GDM1 (cell line): ENCODE measurements at regions not wholly inside any gene's neighbourhood (a gene's known extent, or its start where the extent isn't known, plus 50 kb on each side); places are given as distances from the start of the nearest gene placed in this dataset.

Source experiments
- DNase-seq: peaks from one replicate; lab custom pipeline; 2025; lab: John Stamatoyannopoulos, UW

DNA sequence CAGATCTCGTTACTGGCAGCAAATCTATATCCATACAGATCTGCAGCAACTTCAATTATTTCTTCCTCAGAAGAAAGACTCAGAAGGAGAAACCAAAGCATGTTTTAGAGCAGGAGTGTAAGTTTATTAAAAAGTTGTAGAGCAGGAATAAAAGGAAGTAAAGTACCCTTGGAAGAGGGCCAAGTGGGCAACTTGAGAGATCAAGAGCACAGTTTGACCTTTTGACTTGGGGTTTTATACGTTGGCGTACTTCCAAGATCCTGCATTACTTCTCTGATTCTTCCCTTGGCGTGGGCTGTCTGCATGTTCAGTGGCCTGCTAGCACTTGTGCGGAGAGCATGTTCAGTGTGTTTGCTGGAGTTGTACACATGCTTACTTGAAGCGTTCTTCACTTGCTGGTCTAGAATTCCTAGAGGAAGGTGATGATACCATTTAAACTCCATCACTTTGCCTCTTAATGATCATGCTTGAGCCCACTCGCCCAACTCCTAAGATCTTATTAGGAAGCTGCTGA lies 1114.7 kb upstream of the PABPC4L start:
- DNase-seq = no peak

DNA sequence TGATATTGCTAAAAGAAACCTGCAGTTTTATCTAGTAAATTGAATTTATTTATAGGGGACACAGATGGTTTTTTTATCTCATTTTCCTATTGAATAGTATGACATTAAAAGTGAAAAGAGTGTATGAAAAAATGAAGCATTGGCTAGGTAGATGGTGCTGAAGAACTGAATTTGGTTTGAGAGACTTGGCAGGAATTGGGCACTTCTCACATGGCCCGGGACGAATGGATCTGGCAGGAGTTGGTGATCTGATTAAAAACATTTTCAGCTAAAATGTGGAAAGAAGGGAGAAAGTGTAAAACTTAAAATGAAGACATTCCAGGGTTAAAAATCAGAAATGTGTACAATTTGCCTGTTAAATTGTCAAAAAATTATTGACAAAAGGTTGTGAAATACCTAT lies 1088.5 kb upstream of the PABPC4L start:
- no peak for DNase-seq

DNA sequence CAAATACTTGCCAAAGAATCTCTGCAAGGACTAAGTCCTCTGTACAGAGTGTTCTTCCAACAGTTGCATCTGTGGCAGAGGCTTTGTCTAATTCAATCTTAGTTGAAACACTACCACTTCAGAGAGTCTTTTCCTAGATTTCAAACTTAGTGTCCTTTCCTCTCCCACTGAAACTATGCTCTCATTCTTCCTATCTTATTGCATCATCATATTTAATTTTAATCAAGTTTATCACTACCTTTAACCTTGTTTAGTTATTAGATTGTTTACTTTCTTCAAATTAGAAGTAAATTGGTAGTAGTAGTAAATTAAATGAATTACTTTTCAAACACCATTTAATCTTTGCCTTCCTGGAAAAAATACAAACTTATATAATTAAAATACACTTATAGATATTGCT lies 1082.3 kb upstream of the PABPC4L start:
- no peak for DNase-seq

DNA sequence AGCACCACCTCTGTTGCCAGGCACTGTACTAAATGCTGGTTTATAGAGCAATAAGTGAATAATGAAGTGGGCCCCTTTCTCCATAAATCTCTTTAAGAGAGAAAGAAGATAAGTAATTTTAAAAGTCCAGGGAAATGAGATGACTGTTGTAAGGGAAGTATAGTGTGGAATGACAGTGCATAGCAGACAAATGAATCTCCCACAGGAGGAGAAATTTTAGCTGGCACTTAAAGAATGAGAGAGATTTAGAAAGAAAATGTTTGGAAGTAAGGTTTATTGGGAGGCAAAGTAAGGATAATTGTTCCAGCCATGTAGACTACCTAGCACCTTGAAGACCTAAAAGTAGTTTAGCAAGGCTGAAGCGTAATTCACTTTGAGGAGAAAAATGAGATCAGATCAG lies 1081.1 kb upstream of the PABPC4L start:
- DNase-seq = no peak

DNA sequence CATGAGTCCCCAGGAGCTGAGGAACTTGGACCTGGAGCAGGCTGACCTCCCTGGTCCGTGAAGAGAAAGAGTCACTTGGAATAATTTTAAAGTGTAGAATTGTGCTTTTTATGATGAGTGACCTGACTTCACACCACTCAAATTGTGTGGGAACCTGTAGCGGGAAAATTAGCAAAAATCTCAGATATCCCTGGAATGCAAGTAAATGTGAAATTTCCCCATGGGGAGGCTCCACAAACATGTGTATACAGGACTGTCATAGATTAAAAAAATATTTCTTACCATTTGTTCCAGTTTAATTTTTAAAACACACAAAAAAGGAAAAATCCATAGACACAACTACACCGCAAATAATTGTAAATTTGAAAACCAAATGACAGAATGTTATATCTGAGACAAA lies 1079.6 kb upstream of the PABPC4L start:
- no peak for DNase-seq

DNA sequence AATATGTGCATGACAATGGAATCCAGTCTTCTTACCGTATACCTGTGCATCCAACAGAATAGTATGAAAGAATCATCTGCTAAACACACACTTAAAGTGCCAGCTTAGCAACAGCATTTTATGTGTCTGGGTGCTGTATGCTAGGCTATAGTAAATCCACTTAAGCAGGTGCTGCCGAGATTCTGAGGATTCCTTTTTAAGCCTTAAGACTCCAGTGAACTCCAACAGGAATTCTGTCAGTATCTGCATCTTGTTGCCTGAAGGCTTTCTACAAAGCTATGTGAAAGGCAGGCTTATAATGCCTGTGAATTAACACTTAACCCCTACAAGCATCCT lies 1076.4 kb upstream of the PABPC4L start:
- no peak for DNase-seq

DNA sequence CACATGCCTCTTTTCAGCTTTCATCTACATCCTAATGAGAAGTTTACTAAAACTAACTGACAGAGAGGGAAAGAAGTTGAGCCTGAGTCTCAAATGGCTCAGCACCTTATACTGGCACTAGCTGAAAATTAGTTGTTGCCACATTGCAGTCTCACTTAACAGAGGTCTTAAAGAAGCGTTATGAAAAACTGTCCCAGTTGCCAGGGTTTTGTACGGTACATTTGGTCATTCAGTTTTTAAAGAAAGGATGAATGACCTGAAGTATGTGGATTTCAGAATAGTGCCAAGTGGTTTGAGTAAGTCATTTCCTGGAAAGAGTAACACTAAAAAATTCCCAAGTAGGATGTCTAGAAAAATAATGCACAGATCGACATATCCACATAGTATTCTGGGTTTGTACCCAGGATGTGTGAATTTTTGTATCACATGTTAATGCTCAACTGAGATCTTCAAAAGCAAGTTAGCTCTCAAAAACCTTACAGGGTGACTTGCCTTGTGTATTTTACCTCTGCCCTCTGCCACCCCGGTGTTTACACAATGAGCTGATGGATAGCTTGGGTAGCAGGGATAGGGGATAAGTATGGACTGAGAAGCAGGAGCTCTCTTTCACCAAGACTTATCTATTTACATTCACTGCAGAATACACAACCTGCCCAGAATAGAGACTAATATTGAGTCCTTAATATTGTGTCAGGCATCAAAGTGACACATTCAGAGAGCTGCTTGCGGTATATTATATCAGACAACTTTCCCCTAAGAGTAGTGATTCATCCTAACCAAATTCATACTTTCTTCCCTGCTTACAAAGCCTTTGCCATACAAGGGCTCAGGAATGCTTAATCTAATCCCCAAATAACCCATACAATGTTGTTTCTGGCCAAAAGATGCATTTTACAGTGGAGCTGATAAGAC lies 1075.7 kb upstream of the PABPC4L start:
- no peak for DNase-seq

DNA sequence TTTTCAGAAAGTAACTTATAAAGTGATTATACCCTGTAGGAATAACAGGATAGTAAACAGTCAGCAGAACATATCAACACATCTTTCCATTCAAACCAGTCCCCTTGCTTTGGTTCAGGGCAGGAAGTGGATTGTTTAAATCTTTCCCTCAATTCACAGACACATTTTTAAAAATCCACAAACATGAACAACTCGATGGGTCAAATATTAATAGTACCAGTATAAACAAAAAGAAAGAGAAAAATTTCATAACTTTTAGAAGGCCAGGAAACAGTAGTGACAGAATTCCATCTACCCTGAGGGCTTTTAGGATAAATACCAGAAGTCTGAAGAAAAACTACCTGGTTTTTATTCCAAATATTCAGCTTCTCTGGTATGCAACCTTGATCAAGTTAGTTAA lies 1072.8 kb upstream of the PABPC4L start:
- DNase-seq = no peak

DNA sequence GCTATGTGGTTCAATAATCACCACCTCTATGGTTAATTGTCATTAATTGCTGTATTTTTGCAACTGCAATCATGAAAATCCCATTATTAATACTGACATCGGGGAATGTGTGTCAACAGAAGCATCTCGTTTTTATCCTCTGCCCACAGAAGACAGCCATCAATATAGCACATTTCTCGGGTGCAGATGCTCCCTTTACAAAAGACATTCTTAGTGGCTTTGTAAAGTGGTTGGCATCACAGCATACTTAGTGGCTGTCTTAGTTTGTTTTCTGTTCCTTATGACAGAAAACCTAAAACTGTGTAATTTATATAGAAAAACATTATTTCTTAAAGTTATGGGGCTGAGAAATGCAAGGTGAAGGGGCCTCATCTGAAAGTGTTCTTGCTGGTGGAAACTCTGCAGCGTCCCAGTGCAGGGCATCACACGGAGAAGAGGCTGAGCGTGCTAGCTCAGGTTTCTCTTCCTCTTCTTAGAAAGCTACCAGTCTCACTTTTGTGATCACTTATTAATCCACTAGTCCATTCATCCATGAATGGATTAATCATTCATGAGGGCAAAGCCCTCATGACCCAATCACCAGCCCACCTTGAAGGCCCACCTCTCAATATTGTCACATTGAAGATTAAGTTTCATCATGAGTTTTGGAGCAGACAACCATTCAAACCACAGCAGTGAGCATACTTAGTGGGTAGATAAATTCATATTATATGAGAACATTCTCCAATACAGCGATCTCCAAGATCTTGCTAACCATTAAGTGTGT lies 1067.7 kb upstream of the PABPC4L start:
- DNase-seq = no peak

DNA sequence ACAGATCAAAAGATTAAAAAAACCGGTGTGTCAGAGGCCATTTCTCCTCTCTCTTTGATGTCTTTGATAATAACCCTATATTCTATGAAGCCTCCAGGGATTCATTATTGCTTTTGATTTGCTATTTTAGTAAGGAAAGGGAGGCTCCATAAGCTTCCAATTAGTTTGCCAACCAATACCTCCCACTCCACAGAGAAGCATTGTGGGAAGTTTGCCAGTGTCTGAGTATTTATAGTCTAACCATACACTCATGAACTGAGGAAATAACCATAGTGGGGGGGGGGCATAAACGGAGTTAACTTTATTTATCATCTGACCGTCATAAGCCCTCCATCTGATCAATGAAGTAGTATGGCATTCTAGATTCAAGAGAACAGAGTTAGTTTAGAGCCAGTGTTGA lies 1066.8 kb upstream of the PABPC4L start:
- no peak for DNase-seq

DNA sequence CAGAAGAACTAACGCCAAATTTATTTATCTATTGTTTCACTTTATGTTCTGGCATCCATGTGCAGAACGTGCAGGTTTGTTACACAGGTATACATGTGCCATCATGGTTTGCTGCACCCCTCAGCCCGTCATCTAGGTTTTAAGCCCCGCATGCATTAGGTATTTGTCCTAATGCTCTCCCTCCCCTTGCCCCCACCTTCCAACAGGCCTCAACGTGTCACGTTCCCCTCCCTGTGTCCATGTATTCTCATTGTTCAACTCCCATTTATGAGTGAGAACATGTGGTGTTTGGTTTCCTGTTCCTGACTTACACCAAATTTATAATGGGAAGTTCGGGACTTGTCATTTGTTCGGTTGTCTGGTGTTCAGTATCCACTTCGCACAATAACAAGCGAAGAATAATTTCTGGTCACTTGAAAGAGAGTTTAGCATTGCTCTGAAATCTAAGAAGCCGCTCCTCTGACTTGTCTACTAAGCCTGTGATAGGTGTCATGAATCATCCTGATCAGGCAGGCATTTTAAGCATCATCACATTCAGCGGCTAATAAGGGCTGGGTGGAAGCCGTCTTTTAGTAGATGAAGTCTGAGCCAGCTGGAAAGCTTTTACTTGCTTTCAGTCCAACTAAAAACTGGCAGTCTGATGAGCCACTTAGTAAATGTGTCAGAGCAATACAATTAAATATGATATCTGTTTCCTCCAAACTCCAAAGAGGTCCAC lies 1065.7 kb upstream of the PABPC4L start:
- no peak for DNase-seq

DNA sequence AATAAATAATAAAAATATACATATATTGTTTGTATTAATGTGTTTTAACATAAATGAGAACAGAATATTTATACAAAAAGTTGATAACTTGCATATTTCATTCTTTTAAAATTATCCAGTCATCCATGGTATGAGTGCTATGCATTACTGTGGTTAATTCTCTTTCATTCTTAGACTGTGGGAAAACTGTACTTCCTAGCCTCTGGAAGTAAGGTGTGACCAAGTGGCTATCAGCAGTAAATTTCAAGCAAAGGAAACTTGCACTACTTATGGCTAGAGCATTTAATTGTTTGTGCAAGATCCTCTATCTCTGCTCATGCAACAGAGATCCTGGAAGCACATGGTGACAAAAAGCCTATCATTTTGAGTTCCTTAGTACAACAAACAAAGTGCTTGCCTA lies 1054.5 kb upstream of the PABPC4L start:
- DNase-seq = no peak

DNA sequence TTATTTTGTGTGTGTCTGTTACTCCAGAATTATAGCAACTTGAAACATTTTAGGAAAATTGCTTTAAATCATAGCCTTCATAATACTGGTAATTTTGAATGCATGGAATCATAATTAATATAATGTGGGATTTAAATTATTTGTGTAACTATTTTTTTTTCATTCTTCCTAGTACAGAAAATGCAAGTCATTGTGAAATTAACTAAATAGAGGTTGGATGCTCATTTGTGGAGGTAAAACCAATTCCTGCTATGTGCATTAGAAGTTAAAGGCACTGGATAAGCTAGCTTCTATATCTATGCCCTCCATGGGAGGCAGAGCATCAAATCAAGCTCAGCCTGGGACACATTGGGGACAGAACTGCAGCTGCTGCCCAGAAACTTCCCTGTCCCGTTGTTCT lies 1048.5 kb upstream of the PABPC4L start:
- DNase-seq = no peak

DNA sequence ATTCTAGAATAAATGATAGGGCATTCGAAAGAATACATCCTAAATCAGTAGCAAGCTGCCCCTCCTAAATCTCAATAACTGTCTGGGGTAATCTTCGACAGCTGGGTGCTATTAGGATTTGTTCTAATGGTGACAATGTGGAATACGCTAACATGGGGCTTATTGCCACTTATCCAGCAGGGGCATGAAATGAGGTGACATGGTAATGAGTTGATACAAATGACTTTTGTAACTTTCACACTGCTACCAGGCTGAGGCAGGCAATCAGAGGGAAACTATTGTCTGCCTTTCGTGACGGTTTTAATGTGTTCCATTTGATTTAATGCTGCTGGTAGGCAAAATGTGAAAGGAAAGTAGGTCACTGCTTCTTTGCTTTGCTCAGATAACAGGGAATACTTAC lies 1047.4 kb upstream of the PABPC4L start:
- DNase-seq = no peak

DNA sequence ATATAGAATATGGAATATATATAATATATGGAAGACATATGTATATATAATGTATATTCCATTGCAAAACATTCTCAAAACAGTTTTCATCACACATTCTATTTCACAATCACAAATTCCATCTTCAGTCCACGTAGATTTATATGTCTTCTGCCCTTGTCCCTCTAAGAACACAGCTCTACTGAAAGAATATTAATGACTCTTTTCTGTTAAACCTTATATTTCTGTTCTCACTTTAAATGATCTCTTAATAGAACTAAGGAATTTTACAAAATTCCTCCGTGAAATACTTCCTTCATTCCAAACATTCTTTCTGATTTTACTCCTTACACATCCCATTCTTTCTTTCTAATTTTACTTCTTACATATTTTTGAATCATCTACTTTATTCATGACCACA lies 1043.1 kb upstream of the PABPC4L start:
- no peak for DNase-seq

DNA sequence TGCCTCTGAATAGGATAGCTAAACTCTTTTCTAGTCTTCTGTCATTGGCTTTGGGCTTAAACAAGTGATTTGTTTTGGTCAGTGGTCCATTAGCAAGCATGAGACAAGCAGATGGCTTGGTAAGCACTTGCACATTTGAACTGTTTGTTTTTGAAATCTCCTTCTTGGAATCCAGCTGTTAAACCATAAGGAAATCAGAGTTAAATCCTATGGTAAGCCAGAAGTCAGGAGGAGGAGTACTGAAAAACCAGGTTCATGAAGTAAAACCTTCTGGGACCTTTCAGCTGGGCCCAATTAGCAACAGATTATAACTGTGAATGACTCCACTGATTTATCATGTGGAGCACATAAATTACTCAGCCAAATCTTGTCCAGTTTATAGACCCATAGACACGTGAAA lies 1042.5 kb upstream of the PABPC4L start:
- no peak for DNase-seq

DNA sequence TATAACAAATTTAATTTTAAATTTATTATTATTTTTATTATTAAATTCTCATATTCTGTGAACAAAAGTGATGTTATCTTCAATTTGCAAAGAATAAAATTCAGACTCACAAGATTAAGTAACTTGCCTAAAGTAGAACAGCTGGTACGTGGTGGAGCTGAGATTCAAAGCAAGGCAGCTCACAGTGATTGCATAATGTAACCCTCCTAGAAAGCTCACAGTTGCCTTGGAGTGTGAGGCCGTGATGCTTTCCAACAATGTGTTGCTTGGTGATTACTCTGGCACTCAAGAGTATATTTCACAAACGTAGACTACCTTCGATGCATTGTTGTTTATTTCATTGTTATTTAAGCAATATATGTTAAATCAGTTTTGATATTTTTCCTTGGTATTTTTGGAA lies 1039.2 kb upstream of the PABPC4L start:
- DNase-seq = no peak

DNA sequence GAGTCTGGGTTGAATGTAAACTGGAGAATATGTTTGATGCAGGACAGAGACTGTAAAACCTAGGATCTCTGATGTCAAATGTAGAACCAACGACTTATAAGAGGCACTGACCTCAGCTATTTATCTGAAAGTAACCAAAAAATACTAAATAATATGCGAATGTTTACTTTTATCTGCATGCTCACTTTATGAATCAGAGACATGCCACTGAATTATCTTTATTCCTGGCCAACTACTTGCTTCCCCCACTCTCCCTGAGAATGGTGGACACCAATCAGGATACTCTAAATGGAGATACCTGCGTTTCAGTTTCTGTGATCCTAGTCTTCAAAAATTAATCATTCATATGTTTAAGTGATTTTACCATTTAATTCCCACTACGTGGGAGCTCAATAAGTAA lies 1038.4 kb upstream of the PABPC4L start:
- DNase-seq = no peak

DNA sequence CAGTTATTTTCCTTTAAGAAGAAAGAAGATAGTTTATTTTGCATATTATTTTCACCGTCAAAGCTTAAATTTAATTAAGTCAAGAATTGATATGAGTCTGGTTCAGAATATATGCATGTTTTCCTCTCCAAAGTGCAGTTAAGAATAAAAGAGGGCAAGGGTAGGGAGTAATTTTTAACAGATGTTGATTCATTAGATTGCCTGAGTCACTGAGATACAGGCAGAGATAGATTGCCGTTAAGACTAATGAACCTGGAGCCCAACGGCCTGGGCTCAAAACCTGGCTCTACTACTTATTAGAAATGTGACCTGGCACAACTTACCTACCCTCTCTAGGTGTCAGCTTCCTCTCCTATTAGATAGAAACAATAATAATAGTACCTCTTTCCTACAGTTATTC lies 1037.4 kb upstream of the PABPC4L start:
- DNase-seq = no peak

DNA sequence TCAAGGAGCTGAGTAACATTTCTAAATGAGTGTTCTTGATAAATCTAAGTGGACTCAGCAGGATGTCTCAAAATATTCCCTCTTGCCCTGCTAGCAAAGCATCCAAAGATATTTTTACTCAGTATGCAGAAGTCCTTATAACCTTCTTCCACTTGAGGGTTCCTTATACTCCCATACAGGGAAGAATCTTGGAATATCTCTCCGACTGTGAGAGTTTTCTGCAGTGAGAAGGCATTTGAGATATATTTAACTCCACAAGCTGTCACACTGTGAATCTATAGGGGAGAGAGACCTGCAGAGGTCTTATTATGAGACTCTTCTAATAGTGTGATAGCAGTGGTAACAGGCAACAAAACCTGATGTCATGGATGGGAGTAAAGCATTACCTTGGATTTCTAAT lies 1034.5 kb upstream of the PABPC4L start:
- no peak for DNase-seq

DNA sequence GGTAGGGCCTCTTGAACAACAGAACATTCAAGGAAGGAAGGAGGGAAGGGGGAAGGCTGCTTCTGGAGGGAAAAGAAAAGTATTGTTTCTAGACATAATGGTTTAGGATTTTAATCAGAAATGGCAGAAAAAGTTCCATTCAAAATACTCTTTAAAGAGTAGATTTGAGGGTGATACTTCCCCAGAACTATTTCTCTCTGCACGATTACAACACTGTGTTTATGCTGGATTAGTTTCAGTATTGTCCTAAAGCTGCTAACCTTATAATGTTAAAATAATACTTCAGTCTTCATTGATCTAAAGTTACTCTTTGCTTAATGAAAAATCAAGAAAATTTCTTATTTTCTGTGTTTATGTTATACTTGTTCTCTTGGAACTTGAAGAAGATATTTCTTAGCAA lies 1026.3 kb upstream of the PABPC4L start:
- no peak for DNase-seq

DNA sequence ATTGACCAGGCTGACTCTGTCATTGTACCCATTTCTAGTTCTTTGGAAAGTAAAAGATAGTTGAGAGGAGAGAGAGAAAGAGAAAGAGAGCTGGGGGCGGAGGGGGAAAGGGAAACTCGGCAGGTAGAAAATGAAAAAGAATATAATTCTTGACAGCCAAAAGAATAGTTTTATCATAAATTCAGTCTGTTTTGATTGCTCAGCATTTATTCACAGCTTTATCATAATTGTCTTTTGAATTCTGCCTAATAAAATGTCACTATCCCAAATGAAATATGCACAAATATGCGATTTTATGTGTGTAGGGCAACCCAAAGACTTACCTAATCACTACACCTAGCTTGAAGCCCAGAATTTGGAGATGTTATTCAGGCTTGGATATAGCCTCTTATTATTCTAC lies 1024.0 kb upstream of the PABPC4L start:
- DNase-seq = no peak

DNA sequence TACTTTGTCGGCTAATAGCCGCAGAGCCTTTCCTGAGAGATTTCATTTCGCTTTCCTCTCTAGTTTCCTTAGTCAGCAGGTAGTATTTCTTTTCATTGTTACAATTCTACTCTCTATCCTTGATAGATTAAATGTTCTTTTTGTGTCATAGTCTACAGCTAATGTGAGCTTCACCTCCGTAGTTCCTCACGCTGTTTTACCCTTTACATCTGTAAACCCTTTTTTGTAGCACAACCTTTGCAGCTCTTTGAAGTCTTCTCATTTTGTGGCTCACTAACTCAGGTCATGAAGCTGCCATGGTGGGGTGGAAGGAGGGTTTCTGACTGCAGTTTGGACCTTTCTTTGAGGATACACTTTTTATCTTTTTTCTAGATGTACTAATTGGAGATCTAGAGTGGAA lies 1008.8 kb upstream of the PABPC4L start:
- DNase-seq = no peak
